GM20000 (cell line): ENCODE measurements at regions not wholly inside any gene's neighbourhood (a gene's known extent, or its start where the extent isn't known, plus 50 kb on each side); places are given as distances from the start of the nearest gene placed in this dataset.

Source experiments
- DNase-seq: peaks from one replicate; pipeline ENCODE4 v3.0.0; 2012; ENCODE audit warnings: low spot score
- CTCF ChIP-seq: IDR thresholded peaks from 2 replicates; pipeline ENCODE4 v1.5.1; 2012; ENCODE audit warnings: mild to moderate bottlenecking, control low read depth; ENCODE audit errors: extremely low read depth, missing control alignments

- TF ChIP-seq CTCF: no peak
- DNase-seq: no peak
These were observed 290.2 kb downstream of the ZNF674 start for GRCh38 chrX:46255046-46255445.

- DNase-seq: no peak
- TF ChIP-seq CTCF: no peak
These were observed 290.6 kb downstream of the ZNF674 start for GRCh38 chrX:46254641-46255040.

- TF ChIP-seq CTCF: no peak
- DNase-seq: no peak
These were observed 293.5 kb downstream of the ZNF674 start for GRCh38 chrX:46251755-46252154.

- DNase-seq: no peak
- TF ChIP-seq CTCF: no peak
These were observed 295.1 kb downstream of the ZNF674 start for GRCh38 chrX:46250151-46250550.

- DNase-seq: no peak
- TF ChIP-seq CTCF: no peak
These were observed 297.8 kb downstream of the ZNF674 start for GRCh38 chrX:46247456-46247855.

- no peak for TF ChIP-seq CTCF
- no peak for DNase-seq
These were observed 300.8 kb downstream of the ZNF674 start for GRCh38 chrX:46244451-46244850.

- DNase-seq: no peak
- no peak for TF ChIP-seq CTCF
These were observed 308.8 kb downstream of the ZNF674 start for GRCh38 chrX:46236411-46236810.
